IPS DF 4.7 (cell line): ENCODE measurements at regions not wholly inside any gene's neighbourhood (a gene's known extent, or its start where the extent isn't known, plus 50 kb on each side); places are given as distances from the start of the nearest gene placed in this dataset.
"Not testable (repeated sequence)": the region's sequence is repeated elsewhere in the genome, so short reads cannot be mapped to it uniquely, and the experiment has no call there.

Experiments used
- DNase-seq: peaks from one replicate; pipeline ENCODE4 v3.0.0-alpha.2; 2013; ENCODE audit warnings: low spot score; ENCODE audit errors: extremely low read depth

- no peak for DNase-seq
Measured at GRCh38 chr5:120813551-120813950, 349.5 kb downstream of the PRR16 start.

DNA sequence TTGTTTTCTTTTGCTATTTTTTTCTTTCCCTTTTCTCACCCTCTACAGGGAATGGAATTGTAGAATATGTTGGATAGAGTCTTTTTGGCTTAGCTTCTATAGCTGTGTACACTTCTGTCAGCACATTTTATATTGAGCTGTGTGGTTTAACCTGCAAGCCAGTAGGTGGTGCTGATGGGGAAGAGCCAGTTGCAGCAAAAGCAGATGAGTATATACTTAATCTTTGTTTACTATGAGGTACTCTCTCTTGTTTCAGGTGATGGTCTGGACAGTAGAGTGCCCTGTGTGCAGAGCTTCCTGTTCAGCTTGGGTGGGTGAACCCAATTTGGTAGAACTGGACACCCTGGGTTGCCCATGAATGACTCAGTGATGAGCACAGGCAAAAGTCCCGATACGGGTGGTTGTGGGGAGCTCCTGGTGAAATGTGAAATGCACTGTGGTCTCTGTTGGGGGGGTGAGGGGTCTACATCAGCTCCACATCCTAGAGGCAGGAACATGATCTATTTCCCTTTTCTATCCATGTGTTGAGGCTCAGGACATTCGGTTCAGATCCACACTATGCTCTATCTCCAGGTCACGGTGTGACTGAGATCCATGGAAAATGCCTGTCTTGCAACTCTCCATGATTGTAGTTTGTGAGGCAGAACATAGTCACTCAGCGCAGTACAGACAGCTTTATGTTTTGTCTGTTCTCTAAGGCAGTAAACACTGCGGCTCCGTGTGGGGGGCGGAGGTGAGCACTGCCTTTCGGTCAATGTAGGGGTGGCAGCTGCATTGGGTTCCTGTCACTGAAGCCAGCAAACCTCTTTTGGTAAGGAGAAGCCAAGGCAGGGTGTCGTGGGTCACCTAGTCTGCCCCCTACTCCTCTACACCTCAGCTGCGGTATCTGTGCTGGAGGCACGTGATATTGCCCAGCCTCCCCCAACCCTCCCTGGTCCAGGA, 353.2 kb downstream of the PRR16 start:
- no peak for DNase-seq

DNA sequence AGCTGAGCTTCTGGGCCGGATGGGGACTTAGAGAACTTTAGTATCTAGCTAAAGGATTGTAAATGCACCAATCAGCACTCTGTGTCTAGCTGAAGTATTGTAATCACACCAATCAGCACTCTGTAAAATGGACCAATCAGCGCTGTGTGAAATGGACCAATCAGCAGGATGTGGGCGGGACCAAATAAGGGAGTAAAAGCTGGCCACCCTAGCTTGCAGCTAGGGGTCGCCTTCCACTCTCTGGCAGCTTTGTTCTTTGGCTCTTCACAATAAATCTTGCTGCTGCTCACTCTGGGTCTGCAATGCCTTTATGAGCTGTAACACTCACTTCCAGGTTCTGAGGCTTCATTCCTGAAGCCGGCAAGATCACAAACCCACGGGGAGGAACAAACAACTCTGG, 354.0 kb downstream of the PRR16 start:
- no peak for DNase-seq

- no peak for DNase-seq
Measured at GRCh38 chr5:120823328-120823727, 359.2 kb downstream of the PRR16 start.

DNA sequence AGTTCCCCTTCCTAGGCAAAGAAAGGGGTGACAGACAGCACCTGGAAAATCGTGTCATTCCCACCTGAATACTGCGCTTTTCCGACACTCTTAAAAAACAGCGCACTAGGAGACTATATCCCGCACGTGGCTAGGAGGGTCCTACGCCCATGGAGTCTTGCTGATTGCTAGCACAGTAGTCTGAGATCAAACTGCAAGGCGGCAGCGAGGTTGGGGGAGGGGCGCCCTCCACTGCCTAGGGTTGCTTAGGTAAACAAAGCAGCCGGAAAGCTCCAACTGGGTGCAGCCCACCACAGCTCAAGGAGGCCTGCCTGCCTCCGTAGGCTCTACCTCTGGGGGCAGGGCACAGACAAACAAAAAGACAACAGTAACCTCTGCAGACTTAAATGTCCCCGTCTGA, 367.5 kb downstream of the PRR16 start:
- not testable (repeated sequence) for DNase-seq

GRCh38 chr5:120841830-120842229, 377.7 kb downstream of the PRR16 start:
- no peak for DNase-seq

DNA sequence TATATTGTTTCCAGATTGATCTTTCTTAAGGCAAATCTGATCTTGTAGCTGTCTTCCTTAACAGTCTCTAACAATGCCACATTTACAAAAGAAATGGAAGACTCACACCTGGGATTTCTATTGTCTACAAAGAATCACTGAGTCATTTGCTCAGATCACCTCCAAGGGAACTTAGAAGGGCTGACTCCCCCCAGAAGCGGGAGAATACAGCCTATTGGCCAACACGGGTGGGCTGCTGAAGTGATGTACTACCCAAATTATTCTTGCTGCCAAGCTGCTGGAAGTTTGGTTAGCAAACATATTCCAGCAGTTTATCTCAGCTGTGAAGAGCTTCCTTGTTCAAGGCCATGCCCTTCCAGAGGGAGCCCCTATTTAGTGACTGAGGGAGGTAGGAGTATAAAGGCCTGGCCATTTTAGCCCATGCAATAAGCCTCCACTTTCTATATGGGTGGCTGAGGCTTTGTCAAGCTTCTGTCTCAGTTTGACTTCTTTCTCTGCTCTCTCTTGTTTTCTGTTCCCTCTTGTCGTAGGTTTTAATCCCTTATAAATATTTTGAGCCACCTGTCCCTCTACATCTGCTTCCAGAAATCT, 379.4 kb downstream of the PRR16 start:
- no peak for DNase-seq

- no peak for DNase-seq
Measured at GRCh38 chr5:120848883-120849282, 384.8 kb downstream of the PRR16 start.

DNA sequence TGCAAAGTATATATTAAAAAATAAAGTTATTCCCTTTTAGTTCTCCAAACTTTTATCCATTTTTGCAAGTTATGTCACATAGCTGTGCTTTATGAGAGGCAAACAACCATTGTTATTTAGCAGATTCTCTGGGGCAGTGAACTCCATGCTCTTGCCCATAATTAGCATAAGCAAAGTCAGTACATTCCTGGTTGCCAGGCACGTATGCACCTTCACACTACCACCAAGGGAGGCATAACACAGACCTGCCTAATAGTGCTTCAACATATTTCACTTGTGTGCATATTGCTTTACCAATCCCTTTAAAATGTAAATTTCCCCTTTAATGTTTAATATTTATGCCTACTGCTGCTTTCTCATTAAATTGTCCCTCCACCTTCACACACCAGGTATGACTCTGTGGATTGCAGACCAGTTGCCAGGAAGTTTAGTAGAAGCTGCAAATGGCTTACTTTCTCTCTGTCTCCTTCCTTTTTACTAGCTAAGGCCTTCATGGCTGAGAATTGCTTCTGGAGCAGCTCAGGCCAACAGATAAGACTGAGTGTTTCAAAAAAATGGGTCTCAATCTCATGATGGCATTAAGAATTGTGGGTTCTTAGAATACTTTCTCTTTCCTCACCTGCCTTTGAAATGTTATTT, 388.2 kb downstream of the PRR16 start:
- no peak for DNase-seq

- DNase-seq = no peak
Measured at GRCh38 chr5:120866997-120867396, 402.9 kb downstream of the PRR16 start.

GRCh38 chr5:120869831-120870230, 405.7 kb downstream of the PRR16 start:
- DNase-seq = no peak

DNA sequence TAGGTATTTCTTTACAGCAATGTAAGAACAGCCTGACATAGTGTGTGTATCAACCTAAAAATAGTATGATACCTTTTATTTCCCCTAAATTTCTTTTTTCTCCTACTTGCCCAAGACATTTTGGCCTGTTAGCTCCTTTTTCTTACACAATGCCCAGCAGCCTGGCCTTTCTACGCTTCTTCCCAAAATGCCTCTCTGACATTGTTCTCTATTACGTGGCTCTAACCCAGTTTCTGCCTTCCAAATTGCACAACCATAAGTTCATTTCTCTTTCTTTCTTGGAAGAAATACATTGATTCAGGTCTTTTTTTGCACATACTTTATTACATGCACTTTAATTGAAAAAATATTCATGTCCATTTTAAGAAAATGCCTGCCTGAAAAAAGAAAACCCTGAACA, 408.2 kb downstream of the PRR16 start:
- DNase-seq = no peak

DNA sequence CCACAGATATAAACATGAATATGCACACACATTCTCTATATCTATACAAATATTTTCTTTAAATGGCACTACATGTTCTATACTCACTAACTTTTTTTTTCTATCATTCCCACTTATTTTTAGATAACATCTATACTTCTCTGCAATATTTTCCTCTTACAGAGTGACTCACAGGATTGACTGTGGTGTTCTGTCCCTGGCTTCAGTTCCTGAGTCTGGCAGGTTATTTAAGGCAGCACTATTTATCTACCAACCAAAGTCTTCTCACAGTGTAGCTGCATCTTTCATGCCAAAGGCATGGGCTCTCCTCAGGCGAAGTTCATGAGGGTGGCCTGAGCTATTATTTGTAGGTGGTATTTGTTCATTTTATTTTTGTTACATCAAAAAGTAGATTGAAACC, 409.0 kb downstream of the PRR16 start:
- no peak for DNase-seq

DNA sequence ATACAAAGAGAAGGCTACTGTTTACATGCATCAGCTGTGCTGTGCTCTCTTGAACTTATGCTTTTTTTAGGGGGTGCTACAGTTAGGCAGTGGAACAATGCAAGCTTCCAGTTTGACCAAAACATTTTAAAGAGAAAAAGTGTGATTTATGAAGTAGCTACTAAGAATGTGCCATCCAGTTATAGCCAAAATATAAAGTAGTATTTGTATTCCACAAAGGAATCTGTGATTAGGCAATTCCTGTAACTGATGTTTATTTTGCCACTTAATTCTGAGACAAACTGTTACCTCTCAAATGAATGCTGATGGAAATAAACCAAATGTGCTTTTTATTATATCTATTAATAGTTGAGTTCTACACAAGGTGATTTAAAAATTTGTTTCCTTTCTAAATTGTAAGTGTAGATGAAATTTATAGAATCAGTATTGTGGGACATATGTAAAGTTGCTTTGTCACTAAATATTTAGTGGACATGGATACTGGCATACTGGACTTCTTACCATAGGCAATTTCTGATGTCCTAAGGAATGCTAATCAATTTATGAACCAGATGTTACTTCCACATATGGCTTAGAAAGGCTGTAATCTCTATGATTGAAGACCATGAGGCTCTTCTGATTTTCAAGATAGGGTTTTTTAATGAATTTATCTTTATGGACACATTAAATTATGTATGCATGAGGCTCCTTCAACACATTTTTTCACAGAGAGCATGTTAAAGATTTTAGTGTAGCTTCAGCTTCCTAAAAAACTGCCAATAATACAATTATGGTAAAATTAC, 410.2 kb downstream of the PRR16 start:
- no peak for DNase-seq

GRCh38 chr5:120882038-120882775, 418.1 kb downstream of the PRR16 start:
- no peak for DNase-seq

- DNase-seq = no peak
Measured at GRCh38 chr5:120886351-120886860, 422.3 kb downstream of the PRR16 start.

DNA sequence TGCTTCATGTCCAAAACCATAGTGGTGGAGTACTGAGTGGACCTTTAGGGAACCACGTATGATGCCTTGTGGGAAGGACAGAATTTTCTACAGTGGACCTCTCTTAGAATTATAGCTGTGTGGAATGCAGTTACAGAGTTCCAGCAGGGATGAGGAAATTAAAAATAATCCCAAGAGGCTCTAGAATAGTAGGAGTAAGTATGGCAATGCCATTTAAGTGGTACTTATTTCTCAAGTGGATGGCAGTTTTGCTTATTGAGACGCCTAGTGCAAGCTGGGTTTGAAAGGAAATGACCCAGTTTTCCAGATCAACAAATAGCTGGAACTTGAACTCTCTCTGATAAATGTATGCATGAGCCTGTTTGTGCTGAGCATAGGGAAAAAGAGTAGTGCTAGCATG, 431.6 kb downstream of the PRR16 start:
- DNase-seq = no peak

DNA sequence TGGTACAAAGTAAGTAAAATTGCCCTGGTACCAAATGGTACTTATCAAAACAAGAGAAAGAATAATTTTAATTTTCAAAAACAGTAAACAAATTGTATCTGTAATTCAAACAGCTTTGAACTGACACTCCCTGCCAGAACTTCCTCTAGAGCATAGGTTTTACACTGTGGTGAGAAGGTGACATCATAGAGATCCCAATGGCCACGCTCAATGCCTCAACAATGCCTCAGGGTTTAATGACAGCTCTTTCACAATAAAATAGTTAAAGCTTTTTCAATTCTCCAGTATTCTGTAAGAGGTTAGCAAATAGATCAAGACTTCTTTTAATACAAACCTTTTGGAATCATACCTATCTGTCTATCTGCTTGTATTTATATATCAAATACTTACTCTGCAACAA, 437.1 kb downstream of the PRR16 start:
- DNase-seq = no peak

DNA sequence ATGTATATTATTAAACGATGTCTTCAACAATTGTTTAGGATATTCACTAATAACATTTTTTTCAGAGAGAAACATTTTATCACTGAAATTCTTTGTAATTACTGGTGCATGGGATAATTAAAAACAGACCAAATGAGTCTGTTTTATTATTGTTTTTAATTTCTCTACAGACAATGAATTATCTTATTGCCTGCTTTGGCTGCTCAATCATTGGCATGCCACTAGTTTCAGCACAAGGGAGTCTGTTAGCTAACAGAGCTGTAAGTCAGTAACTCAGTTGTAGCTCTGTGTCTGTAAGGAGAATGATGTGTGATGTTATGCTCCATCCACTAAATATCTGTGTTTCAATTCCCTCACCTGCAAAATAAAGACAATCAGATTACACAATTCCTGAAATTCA, 443.9 kb downstream of the PRR16 start:
- no peak for DNase-seq

DNA sequence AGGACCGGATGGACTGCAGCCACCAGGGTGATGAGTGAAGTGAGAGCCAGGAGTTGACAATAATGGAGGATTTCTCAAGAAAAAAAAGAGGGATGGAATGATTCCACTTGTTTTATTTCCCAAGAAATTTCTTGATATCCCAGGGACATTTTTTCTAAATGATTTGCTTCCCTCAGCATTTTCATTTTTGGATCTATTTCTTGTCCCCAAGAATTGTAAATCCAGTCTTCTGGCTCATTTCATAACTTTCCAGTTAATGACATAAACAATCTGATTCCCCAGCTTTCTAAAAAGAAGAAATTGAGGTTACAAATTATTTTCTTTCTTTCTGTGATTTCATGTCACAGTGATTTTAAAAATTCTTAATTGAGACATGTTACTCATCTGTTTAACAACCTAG, 446.5 kb downstream of the PRR16 start:
- no peak for DNase-seq

GRCh38 chr5:120913396-120913795, 449.3 kb downstream of the PRR16 start:
- no peak for DNase-seq
